SK-N-MC (cell line): ENCODE measurements at regions not wholly inside any gene's neighbourhood (a gene's known extent, or its start where the extent isn't known, plus 50 kb on each side); places are given as distances from the start of the nearest gene placed in this dataset.

Source experiments
- EZH2 ChIP-seq: fragments of 200-600 bp; sonication (generic); IDR thresholded peaks from one replicate; pipeline ENCODE4 v1.6.1; 2017; ENCODE audit warnings: antibody characterized with exemption
- FOXP2 ChIP-seq: optimal IDR thresholded peaks from 2 replicates; pipeline ENCODE3; 2011; ENCODE audit warnings: mild to moderate bottlenecking, moderate library complexity; ENCODE audit not compliant: insufficient read depth; ENCODE audit errors: extremely low read length, control extremely low read depth
- POLR2AphosphoS5 ChIP-seq: IDR thresholded peaks from 2 replicates; pipeline ENCODE4 v1.6.1; 2012; ENCODE audit warnings: mild to moderate bottlenecking, low read depth, low read length, borderline replicate concordance

GRCh38 chr5:62139741-62140140, 166.3 kb upstream of the KIF2A start:
- no peak for TF ChIP-seq EZH2
- no peak for TF ChIP-seq POLR2AphosphoS5
- TF ChIP-seq FOXP2: no peak
